Activated CD8-positive, alpha-beta memory T cell treated with anti-CD3 and anti-CD28 coated beads, Interleukin-2, amount 10 ng/mL, durations not matched to agents 7 days and 5 days (primary cell): ENCODE measurements at regions not wholly inside any gene's neighbourhood (a gene's known extent, or its start where the extent isn't known, plus 50 kb on each side); places are given as distances from the start of the nearest gene placed in this dataset.
A peak's percentile ranks its signal among the peaks of the same experiment; 100 is the strongest.
"Not testable (repeated sequence)": the region's sequence is repeated elsewhere in the genome, so short reads cannot be mapped to it uniquely, and the experiment has no call there.

ENCODE experiments used
- ATAC-seq: fragments of 150-1000 bp; cut with Tn5 transposase; one replicate; pipeline ENCODE4 v1.10.0; 2021; ENCODE audit warnings: moderate library complexity
- CTCF ChIA-PET: fragments of 350-600 bp; sonication (Branson Sonifier 250); formaldehyde crosslinking; loops from one replicate; lab custom pipeline; 2021; ENCODE audit warnings: antibody characterized with exemption; lab: Charles Lee
- DNase-seq: peaks from one replicate; pipeline ENCODE4 v3.0.0-alpha.2; 2020
- H3K27ac Mint-ChIP-seq: one replicate; pipeline ENCODE4 v1.8.0; 2021; ENCODE audit warnings: mild to moderate bottlenecking, mixed read lengths
- H3K27me3 Mint-ChIP-seq: one replicate; pipeline ENCODE4 v1.8.0; 2021; ENCODE audit warnings: mixed read lengths
- H3K36me3 Mint-ChIP-seq: one replicate; pipeline ENCODE4 v1.8.0; 2021; ENCODE audit warnings: mild to moderate bottlenecking, mixed read lengths
- H3K4me1 Mint-ChIP-seq: one replicate; pipeline ENCODE4 v1.8.0; 2021; ENCODE audit warnings: mixed read lengths
- H3K4me3 Mint-ChIP-seq: one replicate; pipeline ENCODE4 v1.8.0; 2021; ENCODE audit warnings: mild to moderate bottlenecking, moderate library complexity, mixed read lengths
- H3K9me3 Mint-ChIP-seq: one replicate; pipeline ENCODE4 v1.8.0; 2022; ENCODE audit warnings: low read depth, mixed read lengths

DNA sequence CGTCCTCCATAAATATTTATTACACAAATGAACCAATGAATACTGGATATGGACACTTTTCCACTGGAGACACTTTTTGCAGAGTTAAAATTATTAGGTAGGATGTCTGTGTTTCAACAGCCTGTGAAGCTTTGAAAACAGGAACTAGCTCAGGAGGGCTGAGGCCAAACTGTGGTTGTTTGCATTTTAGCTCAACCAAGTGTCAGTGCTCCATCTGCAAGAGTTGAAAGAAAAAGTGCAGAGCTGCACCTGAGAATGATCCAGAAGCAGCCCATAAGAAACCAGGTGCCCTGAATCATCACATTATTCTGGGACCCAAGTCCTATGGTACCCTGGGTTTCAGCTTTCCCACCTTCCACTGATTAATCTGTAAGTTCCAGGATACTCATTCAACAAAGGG lies 180.4 kb downstream of the TRIB2 start:
- H3K9me3 Mint-ChIP-seq: peaks cover 4% of the 10 kb centered on the region
- H3K4me1 Mint-ChIP-seq: peaks cover 15% of the 10 kb centered on the region
- CTCF ChIA-PET: interaction anchor here (2.0 kb wide), 1 partner anchor 34 kb away, joined by 7 read pairs; no protein-coding TSS in a partner anchor
- ATAC-seq (no peak), DNase-seq (peak; percentile 46)
- H3K27me3 Mint-ChIP-seq: no peaks in the 10 kb centered on the region
- H3K36me3 Mint-ChIP-seq: no peaks in the 10 kb centered on the region
- H3K4me3 Mint-ChIP-seq: no peak overlapping the region
- H3K27ac Mint-ChIP-seq: peak overlapping the region; percentile 41

DNA sequence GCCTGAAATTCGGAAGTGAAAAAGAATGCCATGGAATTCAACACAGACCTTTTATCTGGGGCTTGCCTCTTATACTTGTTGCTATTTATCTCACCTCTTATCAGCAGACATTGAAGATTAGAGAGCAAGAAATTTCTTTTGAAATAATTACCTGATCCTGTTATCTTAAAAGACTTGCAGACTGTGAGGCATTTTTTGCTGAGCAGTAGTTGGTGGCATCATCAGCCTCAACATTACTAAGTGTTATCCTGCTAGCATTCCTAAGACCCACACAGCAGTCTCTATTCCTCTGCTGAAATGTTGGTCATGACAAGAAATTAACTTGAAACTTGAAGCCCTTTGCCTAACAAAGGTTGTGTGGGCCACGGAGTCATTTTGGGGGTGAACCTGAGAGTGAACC lies 186.5 kb downstream of the TRIB2 start:
- Mint-ChIP-seq H3K27me3 (no peaks in the 10 kb centered on the region), H3K4me3 (no peak overlapping the region), H3K36me3 (no peaks in the 10 kb centered on the region), H3K27ac (no peak overlapping the region), H3K4me1 (no peaks in the 10 kb centered on the region), H3K9me3 (no peaks in the 10 kb centered on the region)
- DNase-seq: no peak
- CTCF ChIA-PET: no interaction called here
- no peak for ATAC-seq

GRCh38 chr2:12910431-12910830 lies 193.7 kb downstream of the TRIB2 start:
- Mint-ChIP-seq H3K9me3 (no peaks in the 10 kb centered on the region), H3K27me3 (peaks cover 16% of the 10 kb centered on the region), H3K36me3 (no peaks in the 10 kb centered on the region), H3K4me1 (no peaks in the 10 kb centered on the region), H3K4me3 (no peak overlapping the region), H3K27ac (no peak overlapping the region)
- ATAC-seq (no peak), DNase-seq (no peak)
- CTCF ChIA-PET: no interaction called here

DNA sequence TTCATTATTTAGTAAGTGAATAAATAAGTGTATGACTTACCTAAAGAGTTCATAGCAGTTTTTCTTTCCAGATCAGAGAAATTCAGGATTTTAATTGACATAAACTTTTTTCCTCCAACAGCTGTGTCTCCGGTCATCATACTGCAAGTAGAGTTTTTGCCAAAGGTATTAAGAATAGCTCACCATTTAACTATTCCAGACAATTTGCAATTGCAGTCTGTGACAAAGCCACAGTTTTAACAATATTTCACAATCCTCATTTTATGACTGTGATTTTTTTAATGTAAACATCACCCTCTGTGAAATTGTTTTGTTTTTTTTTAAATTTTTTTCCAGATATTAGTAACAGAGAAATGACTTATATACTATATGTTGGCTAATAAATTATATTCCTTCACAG lies 199.1 kb downstream of the TRIB2 start:
- Mint-ChIP-seq H3K9me3 (no peaks in the 10 kb centered on the region), H3K36me3 (no peaks in the 10 kb centered on the region), H3K4me3 (no peak overlapping the region), H3K27ac (no peak overlapping the region), H3K4me1 (no peaks in the 10 kb centered on the region), H3K27me3 (peaks cover 23% of the 10 kb centered on the region)
- DNase-seq (no peak), ATAC-seq (no peak)
- CTCF ChIA-PET: no interaction called here

- Mint-ChIP-seq H3K36me3 (no peaks in the 10 kb centered on the region), H3K27me3 (peaks cover 16% of the 10 kb centered on the region), H3K4me1 (no peaks in the 10 kb centered on the region), H3K27ac (no peak overlapping the region), H3K4me3 (no peak overlapping the region), H3K9me3 (no peaks in the 10 kb centered on the region)
- CTCF ChIA-PET: interaction anchor here (1.5 kb wide), 1 partner anchor 13 kb away, joined by 4 read pairs; no protein-coding TSS in a partner anchor
- DNase-seq (no peak), ATAC-seq (no peak)
Observed at GRCh38 chr2:12918138-12918834, 201.6 kb downstream of the TRIB2 start.

DNA sequence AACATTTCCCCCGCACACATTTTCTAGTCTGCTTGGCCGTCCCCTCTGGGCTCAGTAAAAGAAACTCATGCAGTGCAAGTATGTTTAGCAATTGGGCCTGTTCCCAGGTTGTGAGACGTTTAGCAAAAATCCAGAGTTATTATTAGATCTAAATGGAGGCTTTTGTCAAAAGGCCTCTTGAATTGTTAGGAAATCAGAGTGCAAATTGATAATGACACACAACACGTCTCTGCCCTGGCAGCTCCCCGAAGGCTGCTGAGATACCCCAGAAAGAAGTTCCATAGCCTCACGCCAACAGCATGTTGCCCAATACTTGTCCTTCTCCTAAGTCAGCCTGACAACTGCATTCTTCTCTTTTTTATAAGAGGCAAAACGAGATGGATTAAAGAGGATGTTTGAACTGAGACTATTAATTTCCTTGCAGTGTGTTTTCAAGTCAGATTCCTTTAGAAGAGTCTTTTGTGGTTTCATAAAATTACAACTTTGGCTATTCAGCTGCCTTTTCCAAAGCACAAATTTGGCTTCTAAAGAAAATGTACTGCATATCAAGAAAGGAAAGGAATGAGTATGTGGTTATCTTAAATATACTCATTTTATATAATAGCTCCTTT lies 202.2 kb downstream of the TRIB2 start:
- Mint-ChIP-seq H3K27ac (no peak overlapping the region), H3K4me1 (no peaks in the 10 kb centered on the region), H3K9me3 (no peaks in the 10 kb centered on the region), H3K4me3 (no peak overlapping the region), H3K36me3 (no peaks in the 10 kb centered on the region), H3K27me3 (peaks cover 16% of the 10 kb centered on the region)
- CTCF ChIA-PET: interaction anchor here (1.2 kb wide), 1 partner anchor 88 kb away, joined by 3 read pairs; no protein-coding TSS in a partner anchor
- DNase-seq: no peak
- ATAC-seq: no peak

GRCh38 chr2:12921321-12921720 lies 204.6 kb downstream of the TRIB2 start:
- H3K27ac Mint-ChIP-seq: no peak overlapping the region
- H3K4me3 Mint-ChIP-seq: no peak overlapping the region
- CTCF ChIA-PET: interaction anchor here (1.3 kb wide), 1 partner anchor 10 kb away, joined by 8 read pairs; no protein-coding TSS in a partner anchor
- H3K36me3 Mint-ChIP-seq: no peaks in the 10 kb centered on the region
- no peaks in the 10 kb centered on the region for H3K9me3 Mint-ChIP-seq
- H3K4me1 Mint-ChIP-seq: no peaks in the 10 kb centered on the region
- H3K27me3 Mint-ChIP-seq: peaks cover 10% of the 10 kb centered on the region
- no peak for DNase-seq
- ATAC-seq: no peak

DNA sequence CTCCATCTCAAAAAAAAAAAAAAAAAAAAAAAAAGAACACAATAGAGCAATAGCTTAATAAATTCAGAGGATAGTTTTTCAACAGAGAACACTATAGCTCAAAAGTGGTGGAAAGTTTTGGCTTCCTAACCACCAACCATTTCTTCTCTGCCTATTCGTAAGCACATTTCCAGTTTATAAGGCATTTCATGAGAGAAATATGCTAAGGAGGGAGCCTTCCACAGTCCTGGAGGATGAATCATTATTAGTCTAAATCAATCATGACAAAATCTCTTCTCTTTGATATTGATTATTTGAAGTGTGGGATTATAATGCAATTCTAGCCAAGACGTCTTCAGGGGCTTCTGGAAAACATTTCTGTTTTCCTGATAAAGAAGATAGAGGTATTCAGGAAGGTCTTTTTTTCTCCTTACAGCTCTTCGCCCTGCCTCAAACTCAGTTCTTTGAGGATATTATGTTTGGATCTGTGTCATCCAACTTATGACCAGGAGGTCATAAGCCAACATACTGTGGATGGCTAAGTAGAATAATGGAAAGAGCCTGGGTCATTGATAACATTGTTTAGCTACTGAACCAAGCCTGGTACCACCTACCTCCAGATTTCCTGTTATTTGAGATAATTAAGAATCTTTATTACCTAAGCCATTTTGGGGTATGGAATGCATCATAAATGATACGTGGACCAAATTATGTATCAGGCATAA lies 207.3 kb downstream of the TRIB2 start:
- Mint-ChIP-seq H3K4me1 (no peaks in the 10 kb centered on the region), H3K9me3 (peaks cover 2% of the 10 kb centered on the region), H3K36me3 (no peaks in the 10 kb centered on the region), H3K4me3 (no peak overlapping the region), H3K27ac (no peak overlapping the region), H3K27me3 (peaks cover 15% of the 10 kb centered on the region)
- DNase-seq: no peak
- CTCF ChIA-PET: interaction anchor here (0.6 kb wide), 1 partner anchor 598 kb away, joined by 4 read pairs; no protein-coding TSS in a partner anchor
- no peak for ATAC-seq

- ATAC-seq, DNase-seq, H3K4me3 Mint-ChIP-seq, H3K4me1 Mint-ChIP-seq, H3K9me3 Mint-ChIP-seq, H3K27ac Mint-ChIP-seq, H3K36me3 Mint-ChIP-seq, CTCF ChIA-PET: not testable (repeated sequence)
- H3K27me3 Mint-ChIP-seq: peaks cover 17% of the 10 kb centered on the region
Observed at GRCh38 chr2:12926641-12927040, 209.9 kb downstream of the TRIB2 start.

DNA sequence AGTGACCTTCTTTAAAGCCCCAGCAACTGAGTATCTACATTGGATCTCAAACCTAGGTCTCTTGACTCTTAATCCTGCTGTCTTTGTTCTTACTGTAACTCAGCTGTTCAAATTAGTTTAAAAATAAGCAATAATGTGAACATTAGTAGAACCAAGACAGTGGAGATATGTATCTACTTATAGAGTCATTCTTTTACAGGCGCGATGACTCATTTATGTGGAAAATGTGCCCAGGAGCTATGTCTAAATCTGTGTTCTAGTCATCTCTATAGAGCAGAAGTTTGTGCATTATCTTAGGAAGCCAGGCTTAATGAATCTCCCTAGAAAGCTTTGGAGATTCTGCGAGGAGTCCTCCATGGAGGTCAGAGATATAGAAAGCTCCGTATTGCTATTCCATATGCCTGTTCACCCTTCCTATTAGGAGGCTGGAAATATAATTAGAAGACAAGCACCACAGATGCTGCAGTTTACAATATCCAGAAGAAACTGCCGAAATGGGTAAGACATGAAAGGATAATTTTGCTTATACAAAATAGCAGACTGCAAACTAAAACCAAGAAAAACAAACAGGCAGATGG lies 211.6 kb downstream of the TRIB2 start:
- DNase-seq: no peak
- no peak overlapping the region for H3K27ac Mint-ChIP-seq
- CTCF ChIA-PET: no interaction called here
- ATAC-seq: no peak
- H3K9me3 Mint-ChIP-seq: peaks cover 2% of the 10 kb centered on the region
- H3K4me1 Mint-ChIP-seq: no peaks in the 10 kb centered on the region
- H3K36me3 Mint-ChIP-seq: no peaks in the 10 kb centered on the region
- H3K27me3 Mint-ChIP-seq: peaks cover 22% of the 10 kb centered on the region
- H3K4me3 Mint-ChIP-seq: no peak overlapping the region

- no peak overlapping the region for H3K27ac Mint-ChIP-seq
- CTCF ChIA-PET: interaction anchor here (2.3 to 4.2 kb wide), 3 partner anchors 20 to 212 kb away, joined by 7 to 38 read pairs (median 21); partner anchors contain the start of gene TRIB2
- H3K4me1 Mint-ChIP-seq: no peaks in the 10 kb centered on the region
- peaks cover 2% of the 10 kb centered on the region for H3K9me3 Mint-ChIP-seq
- no peak for DNase-seq
- H3K27me3 Mint-ChIP-seq: peaks cover 26% of the 10 kb centered on the region
- no peak overlapping the region for H3K4me3 Mint-ChIP-seq
- no peaks in the 10 kb centered on the region for H3K36me3 Mint-ChIP-seq
- ATAC-seq: no peak
Observed at GRCh38 chr2:12928775-12929401, 212.2 kb downstream of the TRIB2 start.

DNA sequence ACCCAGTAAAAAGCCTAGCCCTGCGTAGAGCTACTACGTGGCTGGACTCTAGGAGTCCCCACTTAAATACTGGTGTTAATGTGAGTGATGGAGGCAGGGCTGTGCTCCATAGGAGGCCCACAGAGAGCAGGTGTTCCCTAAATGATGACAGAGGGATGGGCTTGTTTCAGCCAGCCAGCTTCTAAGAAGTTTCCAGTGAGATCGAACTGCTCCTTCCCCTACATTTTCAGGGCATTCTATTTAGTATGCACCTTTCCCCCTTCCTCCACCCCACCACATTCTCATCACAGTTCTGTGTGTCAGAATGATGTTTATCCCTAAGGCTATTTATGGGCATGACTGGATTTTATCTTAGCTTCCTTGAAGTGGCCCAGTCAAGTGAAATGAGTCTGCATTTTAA lies 213.0 kb downstream of the TRIB2 start:
- Mint-ChIP-seq H3K27ac (no peak overlapping the region), H3K27me3 (peaks cover 30% of the 10 kb centered on the region), H3K9me3 (peaks cover 2% of the 10 kb centered on the region), H3K4me1 (no peaks in the 10 kb centered on the region), H3K36me3 (no peaks in the 10 kb centered on the region), H3K4me3 (no peak overlapping the region)
- DNase-seq: no peak
- no peak for ATAC-seq
- CTCF ChIA-PET: interaction anchor here (1.2 to 4.2 kb wide), 8 partner anchors 19 to 213 kb away, joined by 3 to 38 read pairs (median 12); partner anchors contain the start of gene TRIB2

- Mint-ChIP-seq H3K36me3 (no peaks in the 10 kb centered on the region), H3K27me3 (peaks cover 37% of the 10 kb centered on the region), H3K4me3 (no peak overlapping the region), H3K4me1 (no peaks in the 10 kb centered on the region), H3K9me3 (peaks cover 2% of the 10 kb centered on the region), H3K27ac (no peak overlapping the region)
- DNase-seq: no peak
- CTCF ChIA-PET: interaction anchor here (0.8 to 4.2 kb wide), 22 partner anchors 9 to 213 kb away, joined by 3 to 38 read pairs (median 6); partner anchors contain the start of gene TRIB2
- no peak for ATAC-seq
Observed at GRCh38 chr2:12930391-12930790, 213.7 kb downstream of the TRIB2 start.
